H1 (cell line): ENCODE measurements at regions not wholly inside any gene's neighbourhood (a gene's known extent, or its start where the extent isn't known, plus 50 kb on each side); places are given as distances from the start of the nearest gene placed in this dataset.

Experiments
- CTCF ChIA-PET: fragments of 300-600 bp; sonication (Branson Sonifier 250); formaldehyde crosslinking; loops from one replicate; lab custom pipeline; 2021; ENCODE audit not compliant: partially characterized antibody; lab: Charles Lee
- POLR2A ChIA-PET: fragments of 300-600 bp; sonication (Branson Sonifier 250); formaldehyde crosslinking; loops from one replicate; lab custom pipeline; 2021; ENCODE audit warnings: inconsistent platforms; ENCODE audit not compliant: partially characterized antibody; lab: Charles Lee
- DNase-seq, 2 experiments: peaks; one replicate each; pipeline versions ENCODE4 v3.0.0 to v3.0.0-alpha.2; 2010 to 2022; ENCODE audit warnings: low spot score in 2 of 2, low read depth in 1 of 2, mixed read lengths in 1 of 2
- FAIRE-seq: peaks from 2 replicates; lab custom pipeline; 2011; peaks lifted over from hg19 to GRCh38; lab: Jason Lieb, UNC
- H2AFZ ChIP-seq: 2 replicates; pipeline ENCODE4 v1.8.1; 2012; ENCODE audit warnings: low read length, inconsistent platforms
- H2AK5ac ChIP-seq: 2 replicates; pipeline ENCODE4 v1.6.1; 2013; ENCODE audit warnings: low read depth, low read length
- H2BK120ac ChIP-seq: replicated peaks from 2 replicates; pipeline ENCODE3; 2013; ENCODE audit warnings: low read depth, low read length, inconsistent platforms
- H2BK12ac ChIP-seq: 2 replicates; pipeline ENCODE4 v1.6.1; 2013; ENCODE audit warnings: low read depth, low read length
- H2BK15ac ChIP-seq: 2 replicates; pipeline ENCODE4 v1.6.1; 2013; ENCODE audit warnings: low read length
- H2BK20ac ChIP-seq: 2 replicates; pipeline ENCODE4 v1.6.1; 2013; ENCODE audit warnings: low read length
- H2BK5ac ChIP-seq: 2 replicates; pipeline ENCODE4 v1.6.1; 2013; ENCODE audit warnings: low read depth, low read length
- H3K14ac ChIP-seq: 2 replicates; pipeline ENCODE4 v1.6.1; 2013; ENCODE audit warnings: inconsistent platforms; ENCODE audit not compliant: insufficient read length
- H3K18ac ChIP-seq: 2 replicates; pipeline ENCODE4 v1.6.1; 2013; ENCODE audit warnings: low read length; ENCODE audit errors: extremely low read depth
- H3K23ac ChIP-seq: 2 replicates; pipeline ENCODE4 v1.6.1; 2013; ENCODE audit warnings: inconsistent platforms; ENCODE audit not compliant: insufficient read length
- H3K23me2 ChIP-seq: 2 replicates; pipeline ENCODE4 v1.6.1; 2013; ENCODE audit warnings: low read depth, low read length
- H3K27ac ChIP-seq: 2 replicates; pipeline ENCODE4 v1.6.1; 2011; ENCODE audit warnings: low read depth, low read length, inconsistent platforms
- H3K27me3 ChIP-seq, 4 experiments: replicated peaks in 1 of 4; 1 replicate in 1 of 4; 2 replicates in 3 of 4; pipeline versions ENCODE4 v1.6.1 to v1.8.1; 2011 to 2013; ENCODE audit warnings: low read length in 3 of 4, mild to moderate bottlenecking in 3 of 4, inconsistent platforms in 2 of 4, mixed read lengths in 2 of 4, moderate library complexity in 1 of 4; ENCODE audit not compliant: control insufficient read depth in 3 of 4, insufficient read depth in 3 of 4; ENCODE audit errors: extremely low read depth in 1 of 4
- H3K36me3 ChIP-seq, 4 experiments: 2 replicates each; pipeline versions ENCODE4 v1.6.1 to v1.8.1; 2011 to 2013; ENCODE audit warnings: mild to moderate bottlenecking in 4 of 4, low read length in 3 of 4, moderate library complexity in 2 of 4, control low read depth in 1 of 4, inconsistent platforms in 1 of 4; ENCODE audit not compliant: insufficient read depth in 4 of 4, control insufficient read depth in 2 of 4
- H3K4ac ChIP-seq: replicated peaks from 2 replicates; pipeline ENCODE3; 2013; ENCODE audit warnings: low read length, low read depth, mixed read lengths, inconsistent platforms; ENCODE audit not compliant: insufficient read length
- H3K4me1 ChIP-seq, 4 experiments: replicated peaks in 1 of 4; 1 replicate in 1 of 4; 2 replicates in 3 of 4; pipeline versions ENCODE4 v1.6.1 to v1.8.1; 2011 to 2013; ENCODE audit warnings: low read length in 3 of 4, inconsistent platforms in 2 of 4, mixed read lengths in 1 of 4; ENCODE audit not compliant: insufficient read depth in 4 of 4, control insufficient read depth in 3 of 4
- H3K4me2 ChIP-seq, 2 experiments: 2 replicates each; pipeline versions ENCODE4 v1.6.1 to v1.8.1; 2011 to 2013; ENCODE audit warnings: low read depth in 2 of 2, low read length in 2 of 2, control low read depth in 1 of 2, inconsistent platforms in 1 of 2, mild to moderate bottlenecking in 1 of 2; ENCODE audit not compliant: insufficient read depth in 1 of 2
- H3K4me3 ChIP-seq, 4 experiments: fragments of 200-600, 300-600 bp in 1 of 4; sonication (generic), shearing (Covaris generic), sonication (Bioruptor Twin) in 1 of 4; 2 replicates each; pipeline versions ENCODE4 v1.5.1 to v1.8.1; 2011 to 2016; ENCODE audit warnings: low read length in 4 of 4, low read depth in 3 of 4, control low read depth in 2 of 4, inconsistent platforms in 2 of 4, mild to moderate bottlenecking in 2 of 4, mixed read lengths in 1 of 4, moderate library complexity in 1 of 4; ENCODE audit not compliant: insufficient read depth in 2 of 4; ENCODE audit errors: extremely low read depth in 1 of 4
- H3K56ac ChIP-seq: replicated peaks from 2 replicates; pipeline ENCODE3; 2013; ENCODE audit warnings: low read depth, mild to moderate bottlenecking, mixed read lengths, low read length, inconsistent platforms; ENCODE audit not compliant: insufficient read length
- H3K79me1 ChIP-seq: 2 replicates; pipeline ENCODE4 v1.6.1; 2013; ENCODE audit warnings: low read depth, low read length, control low read depth
- H3K79me2 ChIP-seq, 2 experiments: 2 replicates each; pipeline versions ENCODE4 v1.6.1 to v1.8.1; 2012 to 2013; ENCODE audit warnings: low read length in 2 of 2, mild to moderate bottlenecking in 2 of 2, inconsistent platforms in 1 of 2; ENCODE audit not compliant: insufficient read depth in 2 of 2, control insufficient read depth in 1 of 2
- H3K9ac ChIP-seq, 4 experiments: replicated peaks in 1 of 4; 1 replicate in 1 of 4; 2 replicates in 3 of 4; pipeline versions ENCODE4 v1.6.1 to v1.8.1; 2011 to 2013; ENCODE audit warnings: low read depth in 3 of 4, low read length in 3 of 4, control low read depth in 2 of 4, mild to moderate bottlenecking in 2 of 4, moderate library complexity in 2 of 4, inconsistent platforms in 1 of 4; ENCODE audit errors: extremely low read depth in 1 of 4
- H3K9me3 ChIP-seq, 2 experiments: 2 replicates each; pipeline versions ENCODE4 v1.6.1 to v1.8.1; 2012 to 2013; ENCODE audit warnings: mild to moderate bottlenecking in 2 of 2, moderate library complexity in 2 of 2, control low read depth in 1 of 2, inconsistent platforms in 1 of 2, low read depth in 1 of 2, low read length in 1 of 2, mixed read lengths in 1 of 2; ENCODE audit not compliant: insufficient read depth in 2 of 2
- H4K20me1 ChIP-seq, 2 experiments: replicated peaks in 1 of 2; 2 replicates each; pipeline versions ENCODE3 to v1.8.1; 2011 to 2013; ENCODE audit warnings: inconsistent platforms in 2 of 2, low read length in 2 of 2, mild to moderate bottlenecking in 1 of 2; ENCODE audit not compliant: insufficient read depth in 2 of 2, control insufficient read depth in 1 of 2
- H4K5ac ChIP-seq: 2 replicates; pipeline ENCODE4 v1.6.1; 2013; ENCODE audit warnings: low read length, low read depth, mixed read lengths, inconsistent platforms; ENCODE audit not compliant: insufficient read length
- H4K8ac ChIP-seq: 2 replicates; pipeline ENCODE4 v1.8.0; 2013; ENCODE audit warnings: mild to moderate bottlenecking, moderate library complexity, low read length, inconsistent platforms; ENCODE audit not compliant: insufficient read depth; ENCODE audit errors: extremely low read depth
- H4K91ac ChIP-seq: replicated peaks from 2 replicates; pipeline ENCODE3; 2013; ENCODE audit warnings: low read length, mixed read lengths, inconsistent platforms; ENCODE audit not compliant: insufficient read length
- CBX8 ChIP-seq: fragments of 300-800, 300-1000 bp; sonication (generic); IDR thresholded peaks from 2 replicates; pipeline ENCODE4 v1.7.1; 2016; ENCODE audit warnings: low read depth, low read length, borderline replicate concordance
- CREB1 ChIP-seq: IDR thresholded peaks from 2 replicates; pipeline ENCODE4 v1.6.1; 2012; ENCODE audit warnings: inconsistent platforms
- EGR1 ChIP-seq: IDR thresholded peaks from 2 replicates; pipeline ENCODE4 v1.6.1; 2011; ENCODE audit warnings: low read depth, low read length, borderline replicate concordance
- EP300 ChIP-seq, 2 experiments: IDR thresholded peaks; 1 replicate in 1 of 2; 2 replicates in 1 of 2; pipeline ENCODE4 v1.6.1; 2011 to 2012; ENCODE audit warnings: low read depth in 2 of 2, low read length in 2 of 2, mild to moderate bottlenecking in 2 of 2, borderline replicate concordance in 1 of 2, inconsistent platforms in 1 of 2, moderate library complexity in 1 of 2
- FOSL1 ChIP-seq: IDR thresholded peaks from 2 replicates; pipeline ENCODE4 v1.6.1; 2011; ENCODE audit warnings: mild to moderate bottlenecking, low read depth, low read length, moderate library complexity; ENCODE audit not compliant: insufficient read depth
- HDAC2 ChIP-seq, 2 experiments: fragments of 300-600 bp in 1 of 2; sonication (generic) in 1 of 2; IDR thresholded peaks; 2 replicates each; pipeline ENCODE4 v1.6.1; 2011 to 2012; ENCODE audit warnings: low read depth in 2 of 2, low read length in 2 of 2, mild to moderate bottlenecking in 2 of 2, moderate library complexity in 2 of 2, borderline replicate concordance in 1 of 2, inconsistent platforms in 1 of 2
- NANOG ChIP-seq: IDR thresholded peaks from 2 replicates; pipeline ENCODE4 v1.6.1; 2011; ENCODE audit warnings: low read length, low read depth, mild to moderate bottlenecking, inconsistent platforms; ENCODE audit not compliant: insufficient read depth, poor library complexity, severe bottlenecking
- POLR2AphosphoS5 ChIP-seq: IDR thresholded peaks from 2 replicates; pipeline ENCODE4 v1.6.1; 2011; ENCODE audit warnings: low read depth, low read length
- RXRA ChIP-seq: IDR thresholded peaks from 2 replicates; pipeline ENCODE4 v1.6.1; 2011; ENCODE audit warnings: low read depth, mild to moderate bottlenecking, low read length, moderate library complexity; ENCODE audit not compliant: insufficient read depth
- SP4 ChIP-seq: IDR thresholded peaks from 2 replicates; pipeline ENCODE4 v1.6.1; 2012; ENCODE audit warnings: low read length, inconsistent platforms
- YY1 ChIP-seq: IDR thresholded peaks from 2 replicates; pipeline ENCODE4 v1.6.1; 2011; ENCODE audit warnings: low read depth, mild to moderate bottlenecking, low read length
- WGBS, 2 experiments: shearing (Covaris generic) in 1 of 2; methylation state at CpG; one replicate each; pipeline versions ENCODE4 v1.1.6 to v1.1.7; 2013 to 2015; ENCODE audit warnings: low lambda C conversion rate in 2 of 2, mixed read lengths in 2 of 2, inconsistent platforms in 1 of 2, low coverage in 1 of 2, missing lambda C conversion rate in 1 of 2; ENCODE audit not compliant: insufficient replicate concordance in 2 of 2, insufficient coverage in 1 of 2, insufficient read length in 1 of 2; ENCODE audit errors: extremely low coverage in 1 of 2, missing lambda C conversion rate in 1 of 2; 5-methylcytosine and 5-hydroxymethylcytosine counted together
- TF ChIP-seq, protein P1 (sequence below), 3 experiments: IDR thresholded peaks; 1 replicate in 2 of 3; 2 replicates in 1 of 3; pipeline versions ENCODE4 v1.5.1 to v1.6.1; 2011; ENCODE audit warnings: low read length in 3 of 3, mild to moderate bottlenecking in 3 of 3, inconsistent platforms in 2 of 3, low read depth in 1 of 3, moderate library complexity in 1 of 3; ENCODE audit not compliant: insufficient read depth in 1 of 3; ENCODE audit errors: control extremely low read depth in 1 of 3

DNA sequence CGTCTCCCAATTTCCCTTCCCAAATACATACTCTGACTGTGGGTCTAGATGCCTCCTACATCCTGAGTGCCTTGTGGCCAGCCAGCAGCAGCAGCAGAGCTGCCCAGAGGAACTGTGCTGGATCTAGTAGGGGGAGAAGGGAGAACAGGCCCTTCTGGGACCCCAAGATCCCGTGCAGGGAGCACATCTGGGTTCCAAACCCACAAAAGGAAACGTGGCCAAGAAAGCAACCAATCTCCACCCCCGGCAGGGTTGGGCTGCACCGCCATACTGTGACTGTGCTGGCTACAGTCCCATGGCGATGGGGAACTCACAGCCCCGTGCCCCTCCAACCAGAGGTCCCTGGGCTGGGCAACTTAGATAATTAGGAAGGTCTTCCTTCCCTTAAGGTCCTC, 86.3 kb downstream of the PPCDC start:
- FAIRE-seq (no peak), DNase-seq (no peak)
- H3K4ac ChIP-seq: no peak overlapping the region
- H3K27ac ChIP-seq: no peak overlapping the region
- no peaks in the 10 kb centered on the region for H3K79me2 ChIP-seq
- no peak overlapping the region for H4K91ac ChIP-seq
- WGBS, 2 experiments: 83% methylated on average over 7 of the region's 7 CpGs; no CpG with 5 or more reads in 1 of the 2 experiments
- H3K18ac ChIP-seq: no peak overlapping the region
- H3K4me3 ChIP-seq: no peak overlapping the region
- ChIA-PET POLR2A (interaction anchor here (0.8 to 1.2 kb wide), 2 partner anchors 72 to 77 kb away, joined by 3 to 4 read pairs; no protein-coding TSS in a partner anchor), CTCF (interaction anchor here (1.3 to 1.4 kb wide), 2 partner anchors 22 to 67 kb away, joined by 3 to 4 read pairs; no protein-coding TSS in a partner anchor)
- no peak overlapping the region for H3K9ac ChIP-seq
- H3K14ac ChIP-seq: no peak overlapping the region
- H3K23ac ChIP-seq: no peak overlapping the region
- no peak overlapping the region for H3K4me2 ChIP-seq
- H2BK15ac ChIP-seq: no peak overlapping the region
- H3K9me3 ChIP-seq: no peaks in the 10 kb centered on the region
- H4K5ac ChIP-seq: no peak overlapping the region
- no peaks in the 10 kb centered on the region for H3K23me2 ChIP-seq
- H4K8ac ChIP-seq: no peak overlapping the region; the same call in 1 of the 2 replicates
- no peak overlapping the region for H2BK20ac ChIP-seq
- no peaks in the 10 kb centered on the region for H3K4me1 ChIP-seq
- no peak overlapping the region for H2BK120ac ChIP-seq
- H2AK5ac ChIP-seq: no peak overlapping the region
- H4K20me1 ChIP-seq: peaks cover 0 to 2% of the 10 kb centered on the region in 2 experiments
- H2BK5ac ChIP-seq: no peak overlapping the region
- no peak overlapping the region for H3K56ac ChIP-seq
- no peaks in the 10 kb centered on the region; a peak in 1 of 7 replicates for H3K27me3 ChIP-seq
- H3K36me3 ChIP-seq: no peaks in the 10 kb centered on the region
- no peak overlapping the region for H2AFZ ChIP-seq
- H3K79me1 ChIP-seq: no peaks in the 10 kb centered on the region
- H2BK12ac ChIP-seq: no peak overlapping the region
- TF ChIP-seq SP4: no peak
- no peak for TF ChIP-seq EGR1
- no peak for TF ChIP-seq YY1
- no peak for TF ChIP-seq NANOG
- no peak for TF ChIP-seq CBX8
- no peak for TF ChIP-seq EP300 (IDR thresholded peaks at IDR 0.05; ENCODE audit: borderline replicate concordance in 1 of 2, low read depth in 2 of 2, low read length in 2 of 2)
- no peak for TF ChIP-seq POLR2AphosphoS5
- TF ChIP-seq, protein P1, sequence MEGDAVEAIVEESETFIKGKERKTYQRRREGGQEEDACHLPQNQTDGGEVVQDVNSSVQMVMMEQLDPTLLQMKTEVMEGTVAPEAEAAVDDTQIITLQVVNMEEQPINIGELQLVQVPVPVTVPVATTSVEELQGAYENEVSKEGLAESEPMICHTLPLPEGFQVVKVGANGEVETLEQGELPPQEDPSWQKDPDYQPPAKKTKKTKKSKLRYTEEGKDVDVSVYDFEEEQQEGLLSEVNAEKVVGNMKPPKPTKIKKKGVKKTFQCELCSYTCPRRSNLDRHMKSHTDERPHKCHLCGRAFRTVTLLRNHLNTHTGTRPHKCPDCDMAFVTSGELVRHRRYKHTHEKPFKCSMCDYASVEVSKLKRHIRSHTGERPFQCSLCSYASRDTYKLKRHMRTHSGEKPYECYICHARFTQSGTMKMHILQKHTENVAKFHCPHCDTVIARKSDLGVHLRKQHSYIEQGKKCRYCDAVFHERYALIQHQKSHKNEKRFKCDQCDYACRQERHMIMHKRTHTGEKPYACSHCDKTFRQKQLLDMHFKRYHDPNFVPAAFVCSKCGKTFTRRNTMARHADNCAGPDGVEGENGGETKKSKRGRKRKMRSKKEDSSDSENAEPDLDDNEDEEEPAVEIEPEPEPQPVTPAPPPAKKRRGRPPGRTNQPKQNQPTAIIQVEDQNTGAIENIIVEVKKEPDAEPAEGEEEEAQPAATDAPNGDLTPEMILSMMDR (IDR thresholded peaks at IDR 0.05; ENCODE audit: control extremely low read depth in 1 of 3, insufficient read depth in 1 of 3, low read depth in 1 of 3, low read length in 3 of 3): no peak
- TF ChIP-seq FOSL1: no peak
- TF ChIP-seq CREB1: no peak
- TF ChIP-seq HDAC2 (IDR thresholded peaks at IDR 0.05; ENCODE audit: borderline replicate concordance in 1 of 2, low read depth in 2 of 2, low read length in 2 of 2): no peak
- no peak for TF ChIP-seq RXRA
